Stomach (tissue), 8 donors: ENCODE measurements at regions not wholly inside any gene's neighbourhood (a gene's known extent, or its start where the extent isn't known, plus 50 kb on each side); places are given as distances from the start of the nearest gene placed in this dataset.

Experiments used
- DNase-seq, 2 donors: peaks; one replicate each; pipeline versions ENCODE4 v3.0.0 to v3.0.0-alpha.2; 2013 to 2019
- H3K27ac ChIP-seq, 5 donors: fragments of 200-600 bp in 4 of 5; sonication (generic) in 4 of 5; one replicate each; pipeline ENCODE4 v1.5.1; 2013 to 2019; ENCODE audit warnings: mild to moderate bottlenecking in 1 of 5, moderate library complexity in 1 of 5
- H3K27me3 ChIP-seq, 3 donors: fragments of 200-600 bp; sonication (generic); one replicate each; pipeline ENCODE4 v1.5.1; 2017 to 2019; ENCODE audit warnings: mixed run types in 1 of 3
- H3K36me3 ChIP-seq, 4 donors: fragments of 200-600 bp; sonication (generic); 1 replicate in 3 of 4; 2 replicates in 1 of 4; pipeline ENCODE4 v1.5.1; 2016 to 2019
- H3K4me1 ChIP-seq, 4 donors: fragments of 200-600 bp; sonication (generic); one replicate each; pipeline ENCODE4 v1.5.1; 2016 to 2019
- H3K4me3 ChIP-seq, 4 donors: fragments of 200-600 bp; sonication (generic) in 3 of 4; one replicate each; pipeline ENCODE4 v1.5.1; 2016 to 2019; ENCODE audit warnings: mild to moderate bottlenecking in 1 of 4
- H3K9me3 ChIP-seq, 4 donors: fragments of 200-600 bp; sonication (generic); one replicate each; pipeline ENCODE4 v1.5.1; 2016 to 2019
- EP300 ChIP-seq: sonication (generic); formaldehyde crosslinking; IDR thresholded peaks from one replicate; pipeline ENCODE4 v1.6.1; 2017; ENCODE audit warnings: antibody characterized with exemption
- POLR2A ChIP-seq, 4 donors: fragments of 450-650 bp; IDR thresholded peaks; one replicate each; pipeline ENCODE4 v1.6.1; 2016; ENCODE audit warnings: antibody characterized with exemption in 4 of 4, control low read depth in 2 of 4, mild to moderate bottlenecking in 1 of 4, moderate library complexity in 1 of 4
- POLR2AphosphoS5 ChIP-seq, 3 donors: sonication (generic); formaldehyde crosslinking; IDR thresholded peaks; one replicate each; pipeline ENCODE4 v1.6.1; 2016; ENCODE audit warnings: antibody characterized with exemption in 3 of 3
- WGBS, 5 donors: extraction: QIAGEN DNeasy Blood & Tissue Kit in 3 of 5; methylation state at CpG; one replicate each; pipeline versions ENCODE4 v1.1.5 to v1.1.7; 2013 to 2018; 5-methylcytosine and 5-hydroxymethylcytosine counted together
- intact Hi-C: fragments of 100-400 bp; cut with DNase I; formaldehyde crosslinking; loops from one replicate; pipeline ENCODE4 v1.15.1; 2023; ENCODE audit warnings: low total_unique reads
- TF ChIP-seq, protein P1 (sequence below), 7 experiments: fragments of 450-650 bp in 4 of 7; fragments of 200-600 bp in 3 of 7; sonication (generic) in 3 of 7; IDR thresholded peaks; one replicate each; pipeline ENCODE4 v1.5.1; 2016 to 2019; ENCODE audit warnings: antibody characterized with exemption in 7 of 7, control low read depth in 2 of 7, mild to moderate bottlenecking in 1 of 7
- donor health status: healthy with polysubstance abuse.
- donor health status: Bipolar disorder and iron deficiency.
- donor health status: healthy.

GRCh38 chr12:42823679-42824078, 234.1 kb upstream of the PRICKLE1 start:
- no peak overlapping the region for H3K27ac ChIP-seq
- TF ChIP-seq EP300: no peak
- TF ChIP-seq POLR2A (IDR thresholded peaks at IDR 0.05): no peak
- no peak for TF ChIP-seq POLR2AphosphoS5 (IDR thresholded peaks at IDR 0.05)
- TF ChIP-seq, protein P1, sequence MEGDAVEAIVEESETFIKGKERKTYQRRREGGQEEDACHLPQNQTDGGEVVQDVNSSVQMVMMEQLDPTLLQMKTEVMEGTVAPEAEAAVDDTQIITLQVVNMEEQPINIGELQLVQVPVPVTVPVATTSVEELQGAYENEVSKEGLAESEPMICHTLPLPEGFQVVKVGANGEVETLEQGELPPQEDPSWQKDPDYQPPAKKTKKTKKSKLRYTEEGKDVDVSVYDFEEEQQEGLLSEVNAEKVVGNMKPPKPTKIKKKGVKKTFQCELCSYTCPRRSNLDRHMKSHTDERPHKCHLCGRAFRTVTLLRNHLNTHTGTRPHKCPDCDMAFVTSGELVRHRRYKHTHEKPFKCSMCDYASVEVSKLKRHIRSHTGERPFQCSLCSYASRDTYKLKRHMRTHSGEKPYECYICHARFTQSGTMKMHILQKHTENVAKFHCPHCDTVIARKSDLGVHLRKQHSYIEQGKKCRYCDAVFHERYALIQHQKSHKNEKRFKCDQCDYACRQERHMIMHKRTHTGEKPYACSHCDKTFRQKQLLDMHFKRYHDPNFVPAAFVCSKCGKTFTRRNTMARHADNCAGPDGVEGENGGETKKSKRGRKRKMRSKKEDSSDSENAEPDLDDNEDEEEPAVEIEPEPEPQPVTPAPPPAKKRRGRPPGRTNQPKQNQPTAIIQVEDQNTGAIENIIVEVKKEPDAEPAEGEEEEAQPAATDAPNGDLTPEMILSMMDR (IDR thresholded peaks at IDR 0.05): no peak
- intact Hi-C loops: no loop called here
- no peak for DNase-seq
- H3K27me3 ChIP-seq: no peaks in the 10 kb centered on the region
- H3K9me3 ChIP-seq: peaks cover 0 to 6% (median 0%) of the 10 kb centered on the region in 4 donors
- no peaks in the 10 kb centered on the region for H3K36me3 ChIP-seq
- no peaks in the 10 kb centered on the region for H3K4me1 ChIP-seq
- no peak overlapping the region for H3K4me3 ChIP-seq

GRCh38 chr12:42819846-42820245, 230.3 kb upstream of the PRICKLE1 start:
- WGBS, 5 donors: 67 to 79% (median 72%) methylated on average over 6 of the region's 6 CpGs
- intact Hi-C loops: no loop called here
- H3K27ac ChIP-seq: no peak overlapping the region
- TF ChIP-seq POLR2A (IDR thresholded peaks at IDR 0.05): no peak
- TF ChIP-seq EP300: no peak
- TF ChIP-seq, protein P1 (IDR thresholded peaks at IDR 0.05): no peak
- TF ChIP-seq POLR2AphosphoS5 (IDR thresholded peaks at IDR 0.05): no peak
- no peaks in the 10 kb centered on the region for H3K36me3 ChIP-seq
- H3K4me3 ChIP-seq: no peak overlapping the region
- peaks cover 0 to under 1% (median 0%) of the 10 kb centered on the region in 4 donors for H3K9me3 ChIP-seq
- no peaks in the 10 kb centered on the region for H3K27me3 ChIP-seq
- no peak for DNase-seq
- H3K4me1 ChIP-seq: no peaks in the 10 kb centered on the region

- H3K4me1 ChIP-seq: no peaks in the 10 kb centered on the region
- TF ChIP-seq EP300 (no peak), POLR2AphosphoS5 (IDR thresholded peaks at IDR 0.05) (no peak)
- no peaks in the 10 kb centered on the region for H3K9me3 ChIP-seq
- H3K27me3 ChIP-seq: no peaks in the 10 kb centered on the region
- no peak overlapping the region for H3K4me3 ChIP-seq
- intact Hi-C loops: no loop called here
- no peaks in the 10 kb centered on the region for H3K36me3 ChIP-seq
- H3K27ac ChIP-seq: no peak overlapping the region
- DNase-seq: peak in 1 of 2 donors; percentile 20
- WGBS, 5 donors: 35 to 54% (median 38%) methylated on average over 2 of the region's 2 CpGs
Measured at GRCh38 chr12:42815068-42815467, 225.5 kb upstream of the PRICKLE1 start.

GRCh38 chr12:42812871-42813270, 223.3 kb upstream of the PRICKLE1 start:
- TF ChIP-seq POLR2AphosphoS5 (IDR thresholded peaks at IDR 0.05) (no peak), EP300 (no peak), POLR2A (IDR thresholded peaks at IDR 0.05) (no peak)
- TF ChIP-seq, protein P1 (IDR thresholded peaks at IDR 0.05): no peak
- 71 to 82% (median 77%) methylated on average over 3 of the region's 3 CpGs for WGBS, 5 donors
- DNase-seq: no peak
- H3K36me3 ChIP-seq: no peaks in the 10 kb centered on the region
- intact Hi-C loops: no loop called here
- H3K9me3 ChIP-seq: no peaks in the 10 kb centered on the region
- no peak overlapping the region for H3K4me3 ChIP-seq
- no peaks in the 10 kb centered on the region for H3K4me1 ChIP-seq
- no peaks in the 10 kb centered on the region for H3K27me3 ChIP-seq
- no peak overlapping the region for H3K27ac ChIP-seq

GRCh38 chr12:42812086-42812485, 222.5 kb upstream of the PRICKLE1 start:
- no peaks in the 10 kb centered on the region for H3K4me1 ChIP-seq
- TF ChIP-seq EP300: no peak
- TF ChIP-seq, protein P1 (IDR thresholded peaks at IDR 0.05): no peak
- no peak for TF ChIP-seq POLR2AphosphoS5 (IDR thresholded peaks at IDR 0.05)
- no peaks in the 10 kb centered on the region for H3K9me3 ChIP-seq
- H3K4me3 ChIP-seq: no peak overlapping the region
- intact Hi-C loops: no loop called here
- no peaks in the 10 kb centered on the region for H3K27me3 ChIP-seq
- no peak for DNase-seq
- H3K27ac ChIP-seq: no peak overlapping the region
- H3K36me3 ChIP-seq: no peaks in the 10 kb centered on the region
